ENCODE measurements at regions not wholly inside any gene's neighbourhood (a gene's known extent, or its start where the extent isn't known, plus 50 kb on each side); places are given as distances from the start of the nearest gene placed in this dataset.

GRCh38 chr9:88694625-88695024 lies 159.6 kb downstream of the NXNL2 start:
- TF ChIP-seq CTCF (IDR thresholded peaks at IDR 0.05; ENCODE audit: control extremely low read depth in 1 of 3, insufficient read depth in 1 of 3, low read depth in 1 of 3, low read length in 3 of 3) (no peak), JUN (IDR thresholded peaks at IDR 0.05; ENCODE audit: low read depth, low read length) (no peak), BCL11A (IDR thresholded peaks at IDR 0.05; ENCODE audit: low read depth in 2 of 2, low read length in 2 of 2) (no peak), CBX5 (IDR thresholded peaks at IDR 0.05; ENCODE audit: low read depth, low read length) (no peak), MAX (IDR thresholded peaks at IDR 0.05) (no peak), EZH2 (IDR thresholded peaks at IDR 0.05; ENCODE audit: low read depth, low read length, severe bottlenecking) (no peak), FOSL1 (IDR thresholded peaks at IDR 0.05; ENCODE audit: insufficient read depth, low read depth, low read length) (no peak)

Measured in H1 (cell line).